GM10266 (cell line): ENCODE measurements at regions not wholly inside any gene's neighbourhood (a gene's known extent, or its start where the extent isn't known, plus 50 kb on each side); places are given as distances from the start of the nearest gene placed in this dataset.

ENCODE experiments used
- DNase-seq: peaks from one replicate; pipeline ENCODE4 v3.0.0; 2012; ENCODE audit errors: extremely low spot score
- CTCF ChIP-seq: IDR thresholded peaks from 2 replicates; pipeline ENCODE4 v1.5.1; 2012; ENCODE audit warnings: mild to moderate bottlenecking, low read depth; ENCODE audit not compliant: control insufficient read depth, insufficient read depth; ENCODE audit errors: missing control alignments

- no peak for DNase-seq
- TF ChIP-seq CTCF = no peak
Observed at GRCh38 chr3:101932326-101933068, 83.2 kb downstream of the NFKBIZ start.

GRCh38 chr3:101936419-101937356 lies 87.4 kb downstream of the NFKBIZ start:
- TF ChIP-seq CTCF = no peak
- peak; percentile 73 for DNase-seq

- no peak for DNase-seq
- no peak for TF ChIP-seq CTCF
Observed at GRCh38 chr3:101938262-101938847, 89.0 kb downstream of the NFKBIZ start.

GRCh38 chr3:101939361-101940049 lies 90.2 kb downstream of the NFKBIZ start:
- TF ChIP-seq CTCF = no peak
- DNase-seq = no peak

- no peak for DNase-seq
- no peak for TF ChIP-seq CTCF
Observed at GRCh38 chr3:101940521-101941317, 91.4 kb downstream of the NFKBIZ start.

GRCh38 chr3:101941318-101942040 lies 92.2 kb downstream of the NFKBIZ start:
- no peak for DNase-seq
- TF ChIP-seq CTCF = no peak
